ENCODE measurements at regions not wholly inside any gene's neighbourhood (a gene's known extent, or its start where the extent isn't known, plus 50 kb on each side); places are given as distances from the start of the nearest gene placed in this dataset.

DNA sequence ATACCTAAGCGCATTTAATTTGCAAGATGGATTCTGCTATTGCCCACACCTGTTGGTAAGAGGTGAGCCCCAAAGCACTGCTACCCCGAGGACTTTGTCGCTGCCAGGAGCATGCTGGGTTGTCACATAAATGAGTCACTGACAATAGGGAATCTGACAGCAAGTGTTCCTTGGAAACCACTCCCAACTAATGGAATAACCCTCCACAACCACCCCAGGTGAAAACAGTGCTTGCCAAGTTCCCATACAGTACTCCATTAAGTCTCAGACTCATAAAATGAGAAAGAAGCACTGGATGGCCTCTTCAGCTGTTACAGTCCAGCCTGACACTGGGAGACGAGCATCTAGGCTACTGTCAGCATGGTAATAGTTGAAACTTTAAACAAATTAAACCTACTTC lies 108.6 kb downstream of the EFNB2 start:
- TF ChIP-seq, protein P1, sequence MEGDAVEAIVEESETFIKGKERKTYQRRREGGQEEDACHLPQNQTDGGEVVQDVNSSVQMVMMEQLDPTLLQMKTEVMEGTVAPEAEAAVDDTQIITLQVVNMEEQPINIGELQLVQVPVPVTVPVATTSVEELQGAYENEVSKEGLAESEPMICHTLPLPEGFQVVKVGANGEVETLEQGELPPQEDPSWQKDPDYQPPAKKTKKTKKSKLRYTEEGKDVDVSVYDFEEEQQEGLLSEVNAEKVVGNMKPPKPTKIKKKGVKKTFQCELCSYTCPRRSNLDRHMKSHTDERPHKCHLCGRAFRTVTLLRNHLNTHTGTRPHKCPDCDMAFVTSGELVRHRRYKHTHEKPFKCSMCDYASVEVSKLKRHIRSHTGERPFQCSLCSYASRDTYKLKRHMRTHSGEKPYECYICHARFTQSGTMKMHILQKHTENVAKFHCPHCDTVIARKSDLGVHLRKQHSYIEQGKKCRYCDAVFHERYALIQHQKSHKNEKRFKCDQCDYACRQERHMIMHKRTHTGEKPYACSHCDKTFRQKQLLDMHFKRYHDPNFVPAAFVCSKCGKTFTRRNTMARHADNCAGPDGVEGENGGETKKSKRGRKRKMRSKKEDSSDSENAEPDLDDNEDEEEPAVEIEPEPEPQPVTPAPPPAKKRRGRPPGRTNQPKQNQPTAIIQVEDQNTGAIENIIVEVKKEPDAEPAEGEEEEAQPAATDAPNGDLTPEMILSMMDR (IDR thresholded peaks at IDR 0.05) = no peak
- TF ChIP-seq POLR2A (IDR thresholded peaks at IDR 0.05) = no peak

Data from vagina (tissue), 2 donors.